Central memory CD8-positive, alpha-beta T cell (primary cell): ENCODE measurements at regions not wholly inside any gene's neighbourhood (a gene's known extent, or its start where the extent isn't known, plus 50 kb on each side); places are given as distances from the start of the nearest gene placed in this dataset.

Experiments
- ATAC-seq: fragments of 150-1000 bp; cut with Tn5 transposase; replicated peaks from 2 replicates; pipeline ENCODE4 v1.10.0; 2022; ENCODE audit warnings: mild to moderate bottlenecking, moderate FRiP score, moderate number of reproducible peaks; ENCODE audit not compliant: poor library complexity, severe bottlenecking; ENCODE audit errors: extremely low read depth
- DNase-seq, 2 donors: peaks; one replicate each; pipeline ENCODE4 v3.0.0; 2021; ENCODE audit warnings: low spot score in 2 of 2
- H3K27ac Mint-ChIP-seq: one replicate; pipeline ENCODE4 v1.8.0; 2022; ENCODE audit warnings: low read depth, mild to moderate bottlenecking, moderate library complexity, mixed read lengths
- H3K27me3 Mint-ChIP-seq: one replicate; pipeline ENCODE4 v1.8.0; 2022; ENCODE audit warnings: mixed read lengths
- H3K36me3 Mint-ChIP-seq: one replicate; pipeline ENCODE4 v1.8.0; 2022; ENCODE audit warnings: mild to moderate bottlenecking, moderate library complexity, mixed read lengths; ENCODE audit not compliant: insufficient read depth
- H3K4me1 Mint-ChIP-seq: one replicate; pipeline ENCODE4 v1.8.0; 2022; ENCODE audit warnings: mixed read lengths
- H3K4me3 Mint-ChIP-seq: one replicate; pipeline ENCODE4 v1.8.0; 2022; ENCODE audit warnings: mild to moderate bottlenecking, moderate library complexity, mixed read lengths
- H3K9me3 Mint-ChIP-seq: one replicate; pipeline ENCODE4 v1.8.0; 2022; ENCODE audit warnings: mixed read lengths

DNA sequence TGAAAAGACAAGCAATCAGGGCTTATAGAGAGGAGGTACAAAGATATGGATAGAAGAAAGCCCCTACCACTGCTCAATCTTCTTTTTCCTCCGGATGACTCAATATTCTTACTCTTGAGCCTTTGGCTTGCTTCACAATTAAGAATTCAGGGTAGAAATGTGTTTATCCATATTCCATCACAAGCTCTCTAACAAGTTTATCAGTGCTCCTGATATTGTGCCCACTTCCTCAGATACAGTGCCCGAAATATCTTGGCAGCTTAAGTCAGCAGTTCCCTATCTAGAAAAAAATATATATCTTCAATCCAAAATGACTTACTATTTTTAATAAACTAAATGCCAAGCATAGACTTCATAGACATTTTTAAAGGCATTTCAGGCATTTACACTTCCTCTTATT, 255.1 kb upstream of the FAT3 start:
- ATAC-seq: no peak
- no peaks in the 10 kb centered on the region for H3K36me3 Mint-ChIP-seq

DNA sequence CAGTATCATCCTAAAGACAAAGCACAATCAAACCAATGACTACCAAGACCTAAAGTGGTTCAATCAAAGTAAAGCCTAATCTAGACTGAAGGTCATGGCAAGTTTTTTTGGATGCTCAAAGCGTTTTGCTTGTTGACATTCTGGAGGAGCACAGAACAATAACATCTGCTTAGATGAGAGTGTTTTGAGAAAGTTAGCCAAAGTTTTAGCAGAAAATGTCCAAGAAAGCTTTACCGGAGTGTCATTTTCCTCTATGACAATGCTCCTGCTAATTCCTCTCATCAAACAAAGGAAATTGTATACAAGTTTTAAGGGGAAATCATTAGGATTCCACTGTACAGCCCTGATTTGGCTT, 256.9 kb upstream of the FAT3 start:
- no peak overlapping the region for H3K27ac Mint-ChIP-seq
- H3K36me3 Mint-ChIP-seq: peaks cover 2% of the 10 kb centered on the region
- H3K4me3 Mint-ChIP-seq: no peak overlapping the region

More for the DNA sequence above, 255.1 kb upstream of the FAT3 start:
- DNase-seq: no peak
- H3K4me3 Mint-ChIP-seq: no peak overlapping the region
- peaks cover 23% of the 10 kb centered on the region for H3K9me3 Mint-ChIP-seq
- H3K27ac Mint-ChIP-seq: no peak overlapping the region
- no peaks in the 10 kb centered on the region for H3K4me1 Mint-ChIP-seq
- no peaks in the 10 kb centered on the region for H3K27me3 Mint-ChIP-seq

DNA sequence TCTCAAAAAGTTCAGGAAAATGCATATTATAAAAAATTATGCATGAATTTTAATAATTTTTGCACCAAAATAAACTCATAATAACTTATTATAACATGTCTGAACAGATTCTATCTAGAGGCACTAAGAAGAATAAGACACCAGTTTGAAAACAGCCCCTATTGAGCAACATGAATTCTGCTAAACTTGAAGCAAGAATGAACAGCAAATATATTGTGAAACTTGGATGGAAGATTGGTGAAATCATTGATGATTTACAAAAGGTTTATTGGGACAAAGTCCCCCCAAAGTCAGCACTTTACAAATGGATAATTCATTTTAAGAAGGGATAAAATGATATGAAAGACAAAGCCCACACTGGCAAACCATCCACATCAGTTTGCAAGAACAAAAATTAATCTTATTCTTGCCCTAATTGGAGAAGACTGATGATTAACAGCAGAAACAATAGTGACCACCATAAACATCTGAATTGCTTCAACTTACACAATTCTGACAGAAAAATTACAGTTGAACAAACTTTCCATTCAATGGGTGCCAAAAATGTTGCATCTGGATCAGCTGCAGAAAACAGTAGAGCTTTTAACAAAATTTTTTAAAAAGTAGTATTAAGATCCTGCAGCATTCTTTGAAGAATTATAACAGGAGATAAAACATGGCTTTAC, 257.5 kb upstream of the FAT3 start:
- H3K27me3 Mint-ChIP-seq: no peaks in the 10 kb centered on the region
- H3K9me3 Mint-ChIP-seq: peaks cover 23% of the 10 kb centered on the region
- H3K4me3 Mint-ChIP-seq: no peak overlapping the region
- no peak overlapping the region for H3K27ac Mint-ChIP-seq
- no peaks in the 10 kb centered on the region for H3K4me1 Mint-ChIP-seq
- ATAC-seq (no peak), DNase-seq (no peak)
- H3K36me3 Mint-ChIP-seq: peaks cover 2% of the 10 kb centered on the region

More for the DNA sequence above, 256.9 kb upstream of the FAT3 start:
- no peak for DNase-seq
- Mint-ChIP-seq H3K27me3 (no peaks in the 10 kb centered on the region), H3K4me1 (no peaks in the 10 kb centered on the region), H3K9me3 (peaks cover 18% of the 10 kb centered on the region)
- ATAC-seq: no peak

DNA sequence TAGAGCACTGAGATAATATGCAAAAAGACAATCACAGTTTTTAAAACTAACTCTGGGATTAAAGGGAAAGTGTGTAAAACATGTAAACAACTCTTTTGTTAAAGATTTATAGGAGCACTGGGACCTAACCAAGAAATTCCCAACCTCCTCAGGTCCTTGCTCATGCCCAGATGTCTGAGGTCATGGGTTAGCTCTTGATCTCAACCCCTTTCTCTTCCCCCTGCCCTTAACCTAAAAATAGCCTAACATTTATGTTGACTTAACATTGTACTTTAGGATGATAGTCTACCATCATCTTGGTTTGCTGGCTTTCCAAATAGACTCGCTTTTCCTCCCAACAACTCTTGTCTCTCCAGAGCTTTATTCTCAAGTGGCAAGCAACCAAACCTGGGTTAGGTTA, 258.2 kb upstream of the FAT3 start:
- Mint-ChIP-seq H3K27me3 (no peaks in the 10 kb centered on the region), H3K36me3 (peaks cover 2% of the 10 kb centered on the region), H3K9me3 (peaks cover 28% of the 10 kb centered on the region), H3K4me1 (no peaks in the 10 kb centered on the region), H3K27ac (no peak overlapping the region), H3K4me3 (no peak overlapping the region)
- no peak for ATAC-seq
- DNase-seq: no peak

DNA sequence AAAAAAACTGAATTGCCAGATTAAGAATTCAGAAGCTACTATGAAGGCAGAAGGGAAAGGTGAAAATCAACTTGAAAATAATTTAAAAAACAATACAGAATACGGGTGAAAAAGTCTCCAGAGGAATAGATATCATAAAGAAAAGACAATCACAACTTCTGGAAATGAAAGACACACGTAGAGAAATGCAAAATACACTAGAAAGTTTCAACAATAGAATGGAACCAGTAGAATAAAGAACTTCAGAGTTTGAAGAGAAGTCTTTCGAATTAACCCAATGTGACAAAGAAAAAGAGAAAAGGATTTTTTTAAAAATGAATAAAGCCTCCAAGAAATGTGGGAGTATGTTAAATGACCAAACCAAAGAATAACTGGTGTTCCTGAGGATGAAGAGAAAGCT, 263.8 kb upstream of the FAT3 start:
- ATAC-seq (no peak), DNase-seq (no peak)
- Mint-ChIP-seq H3K4me3 (no peak overlapping the region), H3K36me3 (peaks cover 2% of the 10 kb centered on the region), H3K27me3 (no peaks in the 10 kb centered on the region), H3K9me3 (peaks cover 41% of the 10 kb centered on the region), H3K27ac (no peak overlapping the region), H3K4me1 (no peaks in the 10 kb centered on the region)

DNA sequence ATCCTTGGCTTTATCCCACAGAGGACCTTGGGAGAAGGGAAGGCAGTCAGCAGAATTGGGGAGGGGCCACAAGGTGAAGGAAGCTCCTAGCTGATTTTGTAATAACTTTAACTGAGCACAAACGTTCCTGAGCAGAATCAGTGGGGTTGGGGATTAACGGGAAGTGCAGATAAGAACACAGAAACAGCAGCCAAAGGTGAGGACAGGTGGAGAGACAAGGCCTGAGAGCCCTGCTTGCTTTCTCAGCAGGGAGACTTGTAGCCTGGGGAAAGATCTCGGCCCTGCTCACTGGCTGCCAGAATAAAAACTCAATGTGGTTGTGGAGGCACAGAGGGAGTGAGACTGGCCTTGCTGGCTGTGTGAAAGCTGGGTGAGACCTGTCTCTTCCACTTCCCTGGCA, 265.2 kb upstream of the FAT3 start:
- Mint-ChIP-seq H3K9me3 (peaks cover 36% of the 10 kb centered on the region), H3K4me3 (no peak overlapping the region)

DNA sequence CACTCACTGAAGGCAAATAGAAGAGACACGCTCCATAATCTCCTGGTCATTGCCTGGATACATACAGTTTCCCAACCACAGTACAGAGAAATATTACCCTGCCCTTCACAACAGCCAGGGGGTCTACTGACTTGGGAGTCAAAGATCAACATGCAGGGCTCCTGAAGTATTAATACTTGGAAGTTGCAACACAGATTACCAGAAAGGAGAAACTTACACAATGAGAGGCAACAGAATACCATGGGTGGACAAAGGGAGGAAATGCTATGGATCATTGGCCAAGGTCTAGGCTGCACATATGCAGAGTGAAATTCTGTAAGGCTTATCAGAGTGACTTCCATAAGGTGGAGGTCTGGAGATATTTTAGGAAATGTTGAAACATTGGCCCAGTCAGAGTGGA, 267.9 kb upstream of the FAT3 start:
- Mint-ChIP-seq H3K27ac (no peak overlapping the region), H3K4me1 (no peaks in the 10 kb centered on the region), H3K27me3 (no peaks in the 10 kb centered on the region), H3K9me3 (peaks cover 27% of the 10 kb centered on the region), H3K4me3 (no peak overlapping the region), H3K36me3 (no peaks in the 10 kb centered on the region)
- ATAC-seq (no peak), DNase-seq (no peak)

More for the DNA sequence above, 265.2 kb upstream of the FAT3 start:
- no peak for DNase-seq
- H3K27ac Mint-ChIP-seq: no peak overlapping the region
- peaks cover 2% of the 10 kb centered on the region for H3K36me3 Mint-ChIP-seq
- no peaks in the 10 kb centered on the region for H3K27me3 Mint-ChIP-seq
- ATAC-seq: no peak
- no peaks in the 10 kb centered on the region for H3K4me1 Mint-ChIP-seq

DNA sequence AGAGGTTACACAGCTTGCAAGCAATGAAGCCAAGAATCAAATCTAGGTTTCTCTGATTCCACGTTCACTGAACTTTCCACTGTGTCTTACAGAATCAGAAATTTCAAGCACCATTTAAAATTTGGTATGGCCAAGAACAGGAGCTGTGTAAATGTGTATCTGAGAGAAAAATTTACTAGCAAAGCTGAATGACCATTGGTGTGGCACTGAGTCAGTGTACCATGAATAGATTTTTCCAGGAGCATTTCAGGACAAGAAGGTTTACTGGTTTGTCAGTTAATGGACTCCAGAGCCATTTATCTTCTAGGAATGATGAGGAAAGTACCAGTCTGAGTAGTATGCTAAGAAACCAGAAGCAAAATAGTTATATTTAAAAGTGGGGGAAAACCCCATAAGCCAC, 269.4 kb upstream of the FAT3 start:
- H3K4me3 Mint-ChIP-seq: no peak overlapping the region
- no peak for DNase-seq
- peaks cover 15% of the 10 kb centered on the region for H3K9me3 Mint-ChIP-seq
- no peaks in the 10 kb centered on the region for H3K27me3 Mint-ChIP-seq
- no peak for ATAC-seq
- no peak overlapping the region for H3K27ac Mint-ChIP-seq
- no peaks in the 10 kb centered on the region for H3K36me3 Mint-ChIP-seq
- no peaks in the 10 kb centered on the region for H3K4me1 Mint-ChIP-seq

DNA sequence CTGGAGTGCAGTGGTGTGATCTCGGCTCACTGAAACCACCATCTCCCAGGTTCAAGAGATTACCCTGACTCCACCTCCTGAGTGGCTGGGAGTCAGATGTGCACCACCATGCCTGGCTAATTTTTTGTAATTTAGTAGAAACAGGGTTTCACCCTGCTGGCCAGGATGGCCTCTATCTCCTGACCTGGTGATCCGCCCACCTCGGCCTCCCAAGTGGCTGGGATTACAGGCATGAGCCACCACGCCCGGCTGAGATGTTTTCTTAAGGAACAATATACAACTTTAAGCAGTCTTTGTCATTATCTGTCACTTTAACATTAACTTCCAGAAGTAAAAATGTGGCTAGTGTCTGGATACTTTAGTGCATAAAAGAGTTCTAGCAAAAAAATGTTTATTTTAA, 272.6 kb upstream of the FAT3 start:
- Mint-ChIP-seq H3K27ac (no peak overlapping the region), H3K4me3 (no peak overlapping the region), H3K27me3 (no peaks in the 10 kb centered on the region), H3K36me3 (no peaks in the 10 kb centered on the region), H3K9me3 (peaks cover 26% of the 10 kb centered on the region), H3K4me1 (no peaks in the 10 kb centered on the region)
- DNase-seq: no peak
- ATAC-seq: no peak

DNA sequence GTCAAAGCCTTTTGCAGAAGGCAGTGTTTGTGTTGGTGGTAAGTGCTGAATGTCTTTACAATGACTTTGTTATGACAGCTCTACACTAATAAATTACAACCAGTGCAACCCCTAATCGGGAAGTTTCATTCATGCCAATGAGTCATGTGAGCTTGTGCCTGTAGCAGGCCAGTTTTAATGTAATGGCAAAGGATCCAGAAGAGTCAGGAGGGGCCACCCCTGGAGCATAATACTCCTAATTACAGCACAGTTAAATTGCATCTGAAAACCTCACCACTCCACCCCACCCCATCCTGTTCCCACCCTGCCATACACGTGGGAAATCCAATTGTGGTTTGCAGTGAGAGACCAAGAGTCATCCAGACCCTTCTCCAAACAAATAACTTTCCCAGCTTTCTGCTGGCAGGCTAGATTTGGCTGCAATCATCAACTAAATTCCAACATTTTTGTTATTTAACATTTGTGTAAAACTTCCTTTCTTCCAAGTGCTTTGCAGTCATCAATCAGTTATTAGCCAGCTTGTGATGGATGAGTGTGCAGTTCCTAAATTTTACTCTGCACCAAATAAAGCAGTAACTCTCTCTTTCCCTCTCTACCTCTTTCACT, 277.3 kb upstream of the FAT3 start:
- no peak for DNase-seq
- no peak overlapping the region for H3K4me3 Mint-ChIP-seq
- no peak for ATAC-seq
- H3K36me3 Mint-ChIP-seq: no peaks in the 10 kb centered on the region
- no peaks in the 10 kb centered on the region for H3K27me3 Mint-ChIP-seq
- H3K9me3 Mint-ChIP-seq: peaks cover 35% of the 10 kb centered on the region
- no peak overlapping the region for H3K27ac Mint-ChIP-seq
- H3K4me1 Mint-ChIP-seq: no peaks in the 10 kb centered on the region

DNA sequence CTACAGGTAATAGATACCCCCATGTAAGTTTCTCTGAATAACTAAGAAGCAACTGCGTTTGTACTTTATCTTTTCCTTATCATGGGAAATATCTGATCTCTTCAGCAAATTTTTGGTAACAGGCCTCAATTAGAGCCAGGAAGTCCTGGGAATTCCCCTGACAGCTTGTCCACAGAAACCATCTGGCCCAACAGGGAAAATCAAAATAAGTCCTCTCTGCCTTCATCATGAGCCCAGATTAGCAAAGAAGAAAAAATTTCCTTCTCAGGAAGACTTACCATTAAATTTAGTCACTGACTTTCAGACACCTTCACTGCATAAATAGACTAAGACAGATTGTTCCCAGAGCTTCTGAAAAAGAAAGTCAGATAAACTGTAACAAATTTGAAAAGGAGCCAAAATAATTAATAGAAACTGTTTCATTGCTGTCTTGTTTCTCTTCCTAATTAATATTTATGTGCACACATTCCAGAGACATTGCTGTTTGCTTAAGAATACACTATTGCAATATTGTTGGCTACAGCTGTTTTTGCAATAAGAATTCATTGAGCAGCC, 278.1 kb upstream of the FAT3 start:
- Mint-ChIP-seq H3K4me3 (no peak overlapping the region), H3K27me3 (no peaks in the 10 kb centered on the region), H3K9me3 (peaks cover 35% of the 10 kb centered on the region), H3K36me3 (no peaks in the 10 kb centered on the region), H3K4me1 (no peaks in the 10 kb centered on the region), H3K27ac (no peak overlapping the region)
- ATAC-seq (no peak), DNase-seq (no peak)

DNA sequence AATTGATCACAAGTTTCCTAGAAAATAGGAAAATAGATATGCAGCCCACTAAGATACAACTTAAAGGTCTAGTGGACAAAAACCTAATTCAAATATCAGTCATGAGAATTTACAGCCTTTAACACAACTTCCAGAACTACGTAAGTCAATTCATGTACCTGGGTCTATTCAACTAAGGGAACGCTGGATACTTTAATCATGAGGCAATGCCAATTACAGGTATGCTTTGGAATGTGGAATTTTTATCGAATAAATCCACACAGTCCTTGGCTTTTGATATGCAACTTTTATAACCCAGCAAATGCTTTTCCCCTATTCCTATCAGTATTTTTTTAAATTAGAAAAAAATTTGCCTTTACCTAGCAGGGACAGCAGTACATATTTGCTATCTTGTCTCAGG, 289.5 kb upstream of the FAT3 start:
- no peak overlapping the region for H3K4me3 Mint-ChIP-seq
- H3K27ac Mint-ChIP-seq: no peak overlapping the region
- H3K4me1 Mint-ChIP-seq: no peaks in the 10 kb centered on the region
- no peak for DNase-seq
- H3K9me3 Mint-ChIP-seq: peaks cover 26% of the 10 kb centered on the region
- H3K27me3 Mint-ChIP-seq: no peaks in the 10 kb centered on the region
- ATAC-seq: no peak
- H3K36me3 Mint-ChIP-seq: no peaks in the 10 kb centered on the region

DNA sequence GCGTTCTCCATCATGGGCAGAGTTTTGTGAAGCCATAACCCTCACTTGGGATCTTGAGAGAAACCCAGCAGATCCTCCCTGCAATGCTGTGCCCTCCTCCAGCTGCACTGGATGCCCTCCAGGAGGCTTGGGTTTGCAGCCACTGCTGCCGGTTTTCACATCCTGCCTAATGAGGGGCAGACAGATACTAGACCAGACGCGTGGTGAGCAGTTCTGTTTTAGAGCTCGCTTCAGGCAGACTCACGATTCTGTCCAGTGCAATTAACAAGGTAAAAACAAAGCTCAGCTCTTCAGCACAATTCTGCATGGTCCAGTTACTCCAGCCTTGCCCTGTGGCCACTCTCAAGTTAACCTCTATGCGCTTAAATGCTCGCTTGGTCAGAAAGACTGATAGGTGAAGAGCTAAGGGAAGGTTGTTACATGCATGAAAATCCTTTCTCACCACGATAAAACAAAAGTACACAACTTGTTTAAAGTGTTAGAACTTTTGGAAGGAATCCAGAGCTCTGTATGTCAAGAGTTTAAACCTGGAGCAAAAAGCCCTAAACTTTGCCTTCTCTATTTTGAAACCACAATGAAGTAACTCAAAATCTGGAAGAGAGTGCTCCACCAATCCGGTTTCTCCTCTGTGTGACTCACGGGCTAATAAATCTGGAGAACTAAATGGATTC, 292.3 kb upstream of the FAT3 start:
- Mint-ChIP-seq H3K27me3 (no peaks in the 10 kb centered on the region), H3K27ac (no peak overlapping the region), H3K36me3 (no peaks in the 10 kb centered on the region), H3K9me3 (peaks cover 32% of the 10 kb centered on the region), H3K4me1 (no peaks in the 10 kb centered on the region), H3K4me3 (no peak overlapping the region)
- DNase-seq (no peak), ATAC-seq (no peak)
